HepG2 (cell line): ENCODE measurements at regions not wholly inside any gene's neighbourhood (a gene's known extent, or its start where the extent isn't known, plus 50 kb on each side); places are given as distances from the start of the nearest gene placed in this dataset.

Experiments used
- KDM3A ChIP-seq: IDR thresholded peaks from 2 replicates; pipeline ENCODE4 v1.6.1; 2018; ENCODE audit warnings: low read depth, missing compliant biosample characterization
- TBL1XR1 ChIP-seq: fragments of 150-350 bp; IDR thresholded peaks from 2 replicates; pipeline ENCODE4 v1.6.1; 2014; ENCODE audit warnings: borderline replicate concordance, low read length; ENCODE audit not compliant: partially characterized antibody

DNA sequence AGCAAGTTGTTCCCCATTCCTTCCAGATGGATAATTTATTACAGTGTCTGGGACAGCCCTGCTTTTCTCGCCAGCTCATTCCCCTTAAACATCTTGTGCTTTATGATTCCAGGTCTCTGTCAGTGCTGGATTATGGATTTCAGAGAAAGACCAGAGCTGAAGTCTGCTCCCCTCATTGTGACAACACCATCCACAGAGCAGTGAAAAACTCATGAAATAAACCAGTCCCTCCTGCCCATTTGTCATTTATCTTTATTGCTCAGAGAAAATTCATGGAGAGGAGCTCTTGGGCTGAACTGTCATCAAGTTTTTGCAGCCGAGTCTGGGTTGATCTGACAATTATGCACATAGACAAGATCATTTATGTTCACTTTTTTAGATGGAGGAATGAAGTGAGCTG lies 92.7 kb upstream of the GPR12 start:
- no peak for TF ChIP-seq TBL1XR1
- TF ChIP-seq KDM3A (CRISPR knock-in tag), result no peak
